ENCODE measurements at regions not wholly inside any gene's neighbourhood (a gene's known extent, or its start where the extent isn't known, plus 50 kb on each side); places are given as distances from the start of the nearest gene placed in this dataset.
A peak's percentile ranks its signal among the peaks of the same experiment; 100 is the strongest.

GRCh38 chr4:68751138-68751537, 64.7 kb upstream of the UGT2B10 start:
- no peak overlapping the region for H3K4me3 ChIP-seq
- no peaks in the 10 kb centered on the region for H3K36me3 ChIP-seq
- no peaks in the 10 kb centered on the region for H3K9me3 ChIP-seq
- no peak for DNase-seq
- TF ChIP-seq CTCF (IDR thresholded peaks at IDR 0.05): no peak
- no peak for TF ChIP-seq POLR2A (IDR thresholded peaks at IDR 0.05)
- H3K27me3 ChIP-seq: no peaks in the 10 kb centered on the region
- peaks cover 0 to 16% (median 0%) of the 10 kb centered on the region in 4 donors for H3K4me1 ChIP-seq
- peak overlapping the region in 1 of 4 donors; percentile 44 for H3K27ac ChIP-seq

GRCh38 chr4:68765876-68766275, 49.9 kb upstream of the UGT2B10 start:
- DNase-seq: no peak
- Histone ChIP-seq H3K27ac (no peak overlapping the region), H3K36me3 (no peaks in the 10 kb centered on the region), H3K9me3 (peaks cover 0 to 4% (median 0%) of the 10 kb centered on the region in 4 donors), H3K4me3 (no peak overlapping the region), H3K4me1 (no peaks in the 10 kb centered on the region), H3K27me3 (no peaks in the 10 kb centered on the region)
- no peak for TF ChIP-seq CTCF (IDR thresholded peaks at IDR 0.05)
- TF ChIP-seq POLR2A (IDR thresholded peaks at IDR 0.05): no peak

Data from Peyer's patch (tissue), 4 donors.